Endothelial cell of umbilical vein (primary cell): ENCODE measurements at regions not wholly inside any gene's neighbourhood (a gene's known extent, or its start where the extent isn't known, plus 50 kb on each side); places are given as distances from the start of the nearest gene placed in this dataset.

Experiments used
- BruUV-seq: library from RNA; stranded (reverse); fragments of 400-500 nt; replicated peaks from 2 replicates; lab custom pipeline; 2021; lab: Mats Ljungman, UMichigan
- CTCF ChIA-PET: fragments of 300-600, 350-600 bp; sonication (Branson Sonifier 250); formaldehyde crosslinking; loops from one replicate; lab custom pipeline; 2021; ENCODE audit warnings: antibody characterized with exemption, inconsistent platforms; lab: Charles Lee
- POLR2A ChIA-PET: fragments of 300-600, 350-600 bp; sonication (Branson Sonifier 250); formaldehyde crosslinking; loops from one replicate; lab custom pipeline; 2021; ENCODE audit warnings: antibody characterized with exemption, inconsistent platforms; lab: Charles Lee
- DNase-seq: peaks from one replicate; pipeline ENCODE4 v3.0.0-alpha.2; 2011; ENCODE audit warnings: low read depth, low spot score
- FAIRE-seq: peaks from 2 replicates; lab custom pipeline; 2011; peaks lifted over from hg19 to GRCh38; lab: Jason Lieb, UNC
- H2AFZ ChIP-seq: 2 replicates; pipeline ENCODE4 v1.6.0; 2012; ENCODE audit warnings: low read depth, low read length, control low read depth, inconsistent platforms
- H3K27ac ChIP-seq: 2 replicates; pipeline ENCODE4 v1.5.1; 2011; ENCODE audit warnings: low read depth, mild to moderate bottlenecking, control low read depth, low read length, moderate library complexity; ENCODE audit not compliant: insufficient read depth
- H3K27me3 ChIP-seq, 2 experiments: 2 replicates each; pipeline versions ENCODE4 v1.6.0 to v1.6.1; 2011; ENCODE audit warnings: low read length in 2 of 2, mixed read lengths in 1 of 2; ENCODE audit not compliant: control insufficient read depth in 2 of 2, insufficient read depth in 2 of 2
- H3K36me3 ChIP-seq, 2 experiments: 2 replicates in 1 of 2; 3 replicates in 1 of 2; pipeline ENCODE4 v1.5.1; 2011; ENCODE audit warnings: low read length in 2 of 2, mild to moderate bottlenecking in 1 of 2, moderate library complexity in 1 of 2; ENCODE audit not compliant: control insufficient read depth in 2 of 2, insufficient read depth in 2 of 2; ENCODE audit errors: extremely low read depth in 1 of 2
- H3K4me1 ChIP-seq: 3 replicates; pipeline ENCODE4 v1.5.1; 2011; ENCODE audit warnings: mild to moderate bottlenecking, low read length; ENCODE audit not compliant: control insufficient read depth, insufficient read depth; ENCODE audit errors: extremely low read depth
- H3K4me2 ChIP-seq: 2 replicates; pipeline ENCODE4 v1.6.1; 2011; ENCODE audit warnings: low read length, control low read depth, mixed read lengths; ENCODE audit not compliant: insufficient read depth
- H3K4me3 ChIP-seq, 3 experiments: fragments of 200-600 bp in 1 of 3; sonication (generic), shearing (Covaris generic) in 1 of 3; replicated peaks in 1 of 3; 2 replicates each; pipeline ENCODE4 v1.5.1; 2011 to 2016; ENCODE audit warnings: control low read depth in 3 of 3, low read length in 3 of 3, mild to moderate bottlenecking in 2 of 3, inconsistent platforms in 1 of 3, low read depth in 1 of 3, moderate library complexity in 1 of 3; ENCODE audit not compliant: insufficient read depth in 1 of 3
- H3K79me2 ChIP-seq: 2 replicates; pipeline ENCODE4 v1.6.0; 2012; ENCODE audit warnings: low read length, inconsistent platforms; ENCODE audit not compliant: control insufficient read depth, insufficient read depth
- H3K9ac ChIP-seq: replicated peaks from 2 replicates; pipeline ENCODE3; 2011; ENCODE audit warnings: low read length, control low read depth; ENCODE audit not compliant: insufficient read depth; ENCODE audit errors: extremely low read depth
- H3K9me1 ChIP-seq: replicated peaks from 3 replicates; pipeline ENCODE4 v1.6.0; 2011; ENCODE audit warnings: mild to moderate bottlenecking, low read length; ENCODE audit not compliant: control insufficient read depth, insufficient read depth; ENCODE audit errors: extremely low read depth
- H3K9me3 ChIP-seq: replicated peaks from 2 replicates; pipeline ENCODE4 v1.5.1; 2012; ENCODE audit warnings: low read length, inconsistent platforms; ENCODE audit not compliant: control insufficient read depth, insufficient read depth
- H4K20me1 ChIP-seq: replicated peaks from 2 replicates; pipeline ENCODE3; 2011; ENCODE audit warnings: mild to moderate bottlenecking, low read length; ENCODE audit not compliant: control insufficient read depth, insufficient read depth; ENCODE audit errors: extremely low read depth
- CTCF ChIP-seq, 2 donors: IDR thresholded peaks; 1 replicate in 1 of 2; 2 replicates in 1 of 2; pipeline ENCODE4 v1.5.1; 2011; ENCODE audit warnings: low read length in 2 of 2, mild to moderate bottlenecking in 2 of 2, moderate library complexity in 2 of 2, control low read depth in 1 of 2, inconsistent platforms in 1 of 2, low read depth in 1 of 2; ENCODE audit not compliant: insufficient read depth in 1 of 2; ENCODE audit errors: extremely low read depth in 1 of 2
- EZH2 ChIP-seq: IDR thresholded peaks from 2 replicates; pipeline ENCODE4 v1.6.1; 2012; ENCODE audit warnings: borderline replicate concordance, low read depth, mild to moderate bottlenecking, moderate library complexity, low read length, inconsistent platforms; ENCODE audit not compliant: severe bottlenecking
- FOS ChIP-seq: IDR thresholded peaks from 2 replicates; pipeline ENCODE4 v1.6.1; 2011; ENCODE audit warnings: mild to moderate bottlenecking, low read length, moderate library complexity, borderline replicate concordance; ENCODE audit not compliant: insufficient read depth
- GATA2 ChIP-seq: IDR thresholded peaks from 2 replicates; pipeline ENCODE4 v1.7.0; 2011; ENCODE audit warnings: low read depth, mild to moderate bottlenecking, moderate library complexity, mixed read lengths, low read length; ENCODE audit not compliant: insufficient read length, insufficient read depth
- JUN ChIP-seq: IDR thresholded peaks from 2 replicates; pipeline ENCODE4 v1.6.1; 2011; ENCODE audit warnings: borderline replicate concordance, low read depth; ENCODE audit not compliant: insufficient read length, insufficient read depth
- MAX ChIP-seq: IDR thresholded peaks from 2 replicates; pipeline ENCODE4 v1.6.1; 2011; ENCODE audit not compliant: insufficient read depth, insufficient read length
- MYC ChIP-seq: IDR thresholded peaks from one replicate; pipeline ENCODE4 v1.6.1; 2011; ENCODE audit warnings: mild to moderate bottlenecking, low read depth, low read length
- POLR2A ChIP-seq: IDR thresholded peaks from 2 replicates; pipeline ENCODE4 v1.6.1; 2012; ENCODE audit warnings: low read depth, mild to moderate bottlenecking, control low read depth, low read length
- POLR2AphosphoS5 ChIP-seq: IDR thresholded peaks from 2 replicates; pipeline ENCODE4 v1.6.1; 2012; ENCODE audit warnings: low read depth, mild to moderate bottlenecking, control low read depth, low read length, moderate library complexity; ENCODE audit not compliant: insufficient read depth
- dilution Hi-C: fragments of 300-500 bp; cut with MboI; formaldehyde crosslinking; loops from one replicate; pipeline ENCODE4 v1.15.0; 2019; ENCODE audit warnings: low sequenced_read_pairs; ENCODE audit not compliant: extremely low pct_ligation_motif_present
- intact Hi-C: fragments of 100-400 bp; cut with micrococcal nuclease; formaldehyde crosslinking; loops from one replicate; pipeline ENCODE4 v1.10.0; 2022

- peaks cover 0 to 2% of the 10 kb centered on the region in 2 experiments for H3K27me3 ChIP-seq
- H3K4me2 ChIP-seq, result no peak overlapping the region
- dilution Hi-C loops, result no loop called here
- no peaks in the 10 kb centered on the region for H3K36me3 ChIP-seq
- no peaks in the 10 kb centered on the region for H3K9me1 ChIP-seq
- ChIA-PET POLR2A (no interaction called here), CTCF (interaction anchor here (1.0 kb wide), 1 partner anchor 8 kb away, joined by 3 read pairs; no protein-coding TSS in a partner anchor)
- no peak overlapping the region for H2AFZ ChIP-seq
- no peaks in the 10 kb centered on the region for H3K4me1 ChIP-seq
- TF ChIP-seq POLR2A (no peak), FOS (no peak), CTCF (IDR thresholded peaks at IDR 0.05; ENCODE audit: extremely low read depth in 1 of 2, insufficient read depth in 1 of 2, low read depth in 1 of 2, low read length in 2 of 2) (no peak), JUN (no peak), GATA2 (no peak), EZH2 (no peak), MAX (no peak), POLR2AphosphoS5 (no peak), MYC (no peak)
- intact Hi-C loops, result no loop called here
- no peaks in the 10 kb centered on the region for H3K9me3 ChIP-seq
- no TSS peak for BruUV-seq
- H3K27ac ChIP-seq, result no peak overlapping the region
- FAIRE-seq (no peak), DNase-seq (no peak)
- H4K20me1 ChIP-seq, result no peaks in the 10 kb centered on the region
- H3K4me3 ChIP-seq, result no peak overlapping the region
- no peak overlapping the region for H3K9ac ChIP-seq
- H3K79me2 ChIP-seq, result no peaks in the 10 kb centered on the region
Observed at GRCh38 chr7:114128880-114129279, 210.1 kb upstream of the PPP1R3A start.
